ENCODE measurements at regions not wholly inside any gene's neighbourhood (a gene's known extent, or its start where the extent isn't known, plus 50 kb on each side); places are given as distances from the start of the nearest gene placed in this dataset.
"Not testable (repeated sequence)": the region's sequence is repeated elsewhere in the genome, so short reads cannot be mapped to it uniquely, and the experiment has no call there.

GRCh38 chr15:62326460-62327011, 161.5 kb upstream of the C2CD4B start:
- no peak for DNase-seq

GRCh38 chr15:62327406-62327805, 162.3 kb upstream of the C2CD4B start:
- no peak for DNase-seq

GRCh38 chr15:62332472-62332871, 167.4 kb upstream of the C2CD4B start:
- not testable (repeated sequence) for DNase-seq

- no peak for DNase-seq
These were observed 169.5 kb upstream of the C2CD4B start for GRCh38 chr15:62334536-62334935.

GRCh38 chr15:62337934-62338333, 172.8 kb upstream of the C2CD4B start:
- no peak for DNase-seq

- DNase-seq: no peak
These were observed 173.4 kb upstream of the C2CD4B start for GRCh38 chr15:62338497-62338896.

GRCh38 chr15:62342959-62343358, 177.9 kb upstream of the C2CD4B start:
- DNase-seq: no peak

- DNase-seq: no peak
These were observed 178.3 kb upstream of the C2CD4B start for GRCh38 chr15:62343397-62343796.

- peak; percentile 62 for DNase-seq
These were observed 179.9 kb upstream of the C2CD4B start for GRCh38 chr15:62344806-62345539.

GRCh38 chr15:62346168-62346567, 181.1 kb upstream of the C2CD4B start:
- DNase-seq: no peak

- no peak for DNase-seq
These were observed 183.0 kb upstream of the C2CD4B start for GRCh38 chr15:62348118-62348517.

GRCh38 chr15:62348623-62349022, 183.5 kb upstream of the C2CD4B start:
- DNase-seq: no peak

GRCh38 chr15:62352817-62353216, 187.7 kb upstream of the C2CD4B start:
- DNase-seq: no peak

GRCh38 chr15:62357431-62357830, 192.3 kb upstream of the C2CD4B start:
- no peak for DNase-seq

- no peak for DNase-seq
These were observed 194.3 kb upstream of the C2CD4B start for GRCh38 chr15:62359416-62359815.

GRCh38 chr15:62360332-62361097, 195.4 kb upstream of the C2CD4B start:
- DNase-seq: peak; percentile 93

- no peak for DNase-seq
These were observed 197.1 kb upstream of the C2CD4B start for GRCh38 chr15:62362144-62362543.

- DNase-seq: no peak
These were observed 197.5 kb upstream of the C2CD4B start for GRCh38 chr15:62362608-62363007.

- no peak for DNase-seq
These were observed 198.8 kb upstream of the C2CD4B start for GRCh38 chr15:62363913-62364312.

GRCh38 chr15:62365795-62366442, 200.8 kb upstream of the C2CD4B start:
- peak; percentile 36 for DNase-seq

GRCh38 chr15:62369454-62369853, 204.4 kb upstream of the C2CD4B start:
- no peak for DNase-seq

GRCh38 chr15:62371683-62372082, 206.6 kb upstream of the C2CD4B start:
- DNase-seq: not testable (repeated sequence)

GRCh38 chr15:62377736-62378480, 212.8 kb upstream of the C2CD4B start:
- DNase-seq: no peak
